G401.6 (cell line): ENCODE measurements at regions not wholly inside any gene's neighbourhood (a gene's known extent, or its start where the extent isn't known, plus 50 kb on each side); places are given as distances from the start of the nearest gene placed in this dataset.
"Not testable (repeated sequence)": the region's sequence is repeated elsewhere in the genome, so short reads cannot be mapped to it uniquely, and the experiment has no call there.

Experiments used
- FAIRE-seq: peaks from 2 replicates; lab custom pipeline; 2012; peaks lifted over from hg19 to GRCh38; lab: Jason Lieb, UNC

DNA sequence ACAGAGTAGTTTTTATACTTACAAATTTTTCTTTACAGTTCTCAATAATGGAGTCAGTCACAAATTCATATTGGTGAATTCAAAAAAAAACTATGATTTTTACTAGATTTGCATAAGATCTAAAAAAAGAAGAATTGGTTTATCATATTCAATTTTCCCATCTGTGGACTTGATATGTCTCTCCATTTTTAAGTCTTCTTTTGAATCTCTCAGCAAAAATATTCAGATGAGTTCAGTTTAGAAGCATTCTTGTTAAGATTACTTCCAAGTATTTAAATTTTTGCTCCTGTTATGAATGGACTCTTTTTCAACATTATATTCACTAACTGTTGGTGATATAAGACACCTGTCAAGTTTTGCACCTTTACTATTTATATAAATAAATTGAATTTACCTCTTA, 360.6 kb upstream of the FLRT2 start:
- no peak for FAIRE-seq

- no peak for FAIRE-seq
Measured at GRCh38 chr14:85172290-85172689, 357.7 kb upstream of the FLRT2 start.

- FAIRE-seq = no peak
Measured at GRCh38 chr14:85172889-85173477, 357.0 kb upstream of the FLRT2 start.

GRCh38 chr14:85175556-85175955, 354.4 kb upstream of the FLRT2 start:
- FAIRE-seq = no peak

GRCh38 chr14:85178864-85179263, 351.1 kb upstream of the FLRT2 start:
- FAIRE-seq = no peak

- no peak for FAIRE-seq
Measured at GRCh38 chr14:85180876-85181275, 349.1 kb upstream of the FLRT2 start.

- FAIRE-seq = no peak
Measured at GRCh38 chr14:85182282-85182681, 347.7 kb upstream of the FLRT2 start.

DNA sequence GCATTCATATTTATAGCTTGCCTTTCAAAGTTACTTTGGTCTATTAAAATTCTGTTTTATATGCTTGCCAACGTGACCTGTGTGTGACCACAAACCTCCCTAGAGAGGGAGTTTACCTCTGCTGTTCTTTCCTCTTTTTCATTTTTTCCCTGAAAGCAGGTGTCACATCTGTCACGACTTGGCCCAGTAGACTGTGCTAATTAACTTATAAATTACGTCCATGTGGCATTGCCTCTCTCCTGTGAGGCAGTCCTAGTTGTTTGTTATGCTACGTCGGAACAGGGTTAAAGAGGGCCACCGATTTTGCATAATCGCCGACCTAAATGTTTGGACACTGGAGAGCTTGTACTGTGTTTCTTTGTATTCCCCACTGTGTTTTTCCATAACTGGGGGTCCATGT, 343.9 kb upstream of the FLRT2 start:
- FAIRE-seq = no peak

GRCh38 chr14:85187521-85187920, 342.4 kb upstream of the FLRT2 start:
- no peak for FAIRE-seq

DNA sequence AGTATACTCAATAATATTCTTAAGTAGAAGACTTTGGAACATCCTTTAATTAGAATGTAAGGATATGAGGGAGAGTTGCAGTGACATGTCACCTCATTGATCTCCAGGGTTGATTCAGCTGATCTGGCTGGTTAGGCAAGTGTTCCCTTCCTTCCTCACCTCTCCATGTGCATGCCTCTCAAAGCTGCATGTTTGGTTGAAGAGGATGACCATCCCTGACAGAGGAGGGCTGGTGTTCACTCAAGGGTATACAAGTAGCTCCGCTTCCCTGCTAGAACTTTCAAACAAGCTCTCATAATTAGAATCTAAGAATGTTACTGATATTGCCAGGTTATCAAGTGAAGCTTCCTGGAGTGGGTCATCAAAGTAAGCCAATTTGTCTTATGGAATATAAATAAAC, 341.1 kb upstream of the FLRT2 start:
- no peak for FAIRE-seq

DNA sequence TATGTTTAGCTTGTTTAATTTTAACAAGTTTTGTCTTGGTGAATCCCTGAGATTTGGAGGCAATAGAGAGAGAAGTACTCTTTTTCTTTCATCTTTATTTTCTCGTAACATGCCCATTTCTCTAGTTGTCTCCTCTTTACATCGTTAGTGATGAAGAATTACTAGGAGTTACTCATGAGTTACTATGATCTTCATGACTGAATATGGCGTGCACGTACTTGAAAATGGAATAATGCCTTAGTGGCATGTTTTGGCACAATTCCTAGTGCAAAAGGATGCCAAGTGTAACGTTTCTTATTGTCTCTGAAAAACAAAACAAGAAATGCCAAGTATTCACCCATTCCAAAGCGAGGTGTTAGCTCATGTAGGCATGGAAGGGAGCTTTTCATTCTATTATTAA, 340.7 kb upstream of the FLRT2 start:
- not testable (repeated sequence) for FAIRE-seq

- no peak for FAIRE-seq
Measured at GRCh38 chr14:85190251-85190650, 339.7 kb upstream of the FLRT2 start.

- no peak for FAIRE-seq
Measured at GRCh38 chr14:85191986-85192385, 338.0 kb upstream of the FLRT2 start.

DNA sequence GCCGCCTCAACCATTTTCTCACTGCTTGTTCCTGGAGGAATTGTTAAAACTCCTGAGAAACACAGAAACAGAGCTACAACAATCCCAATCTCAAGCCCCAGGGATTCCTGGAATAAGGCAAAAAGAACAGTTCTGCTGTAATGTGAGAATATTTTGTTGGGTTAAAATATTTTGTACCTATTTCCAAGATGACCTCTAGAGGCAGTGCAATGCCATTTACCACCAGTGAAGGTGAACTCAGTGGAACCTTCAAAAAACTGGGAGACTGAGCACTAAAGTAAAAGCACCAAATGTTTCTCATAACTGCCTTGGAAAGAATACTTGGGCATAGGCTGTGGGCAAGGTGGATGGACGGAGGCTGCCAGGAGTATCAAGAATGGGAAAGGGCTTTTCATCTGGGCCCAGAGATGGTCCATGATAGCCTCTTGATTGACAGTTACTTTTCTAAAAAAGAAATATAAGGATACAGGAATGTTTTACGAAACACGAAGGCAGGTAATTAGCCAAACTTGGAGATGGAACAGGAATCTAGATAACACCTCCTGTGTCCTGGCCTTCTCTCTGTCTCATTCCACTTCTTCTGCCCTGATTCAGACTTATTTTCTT, 334.0 kb upstream of the FLRT2 start:
- no peak for FAIRE-seq

DNA sequence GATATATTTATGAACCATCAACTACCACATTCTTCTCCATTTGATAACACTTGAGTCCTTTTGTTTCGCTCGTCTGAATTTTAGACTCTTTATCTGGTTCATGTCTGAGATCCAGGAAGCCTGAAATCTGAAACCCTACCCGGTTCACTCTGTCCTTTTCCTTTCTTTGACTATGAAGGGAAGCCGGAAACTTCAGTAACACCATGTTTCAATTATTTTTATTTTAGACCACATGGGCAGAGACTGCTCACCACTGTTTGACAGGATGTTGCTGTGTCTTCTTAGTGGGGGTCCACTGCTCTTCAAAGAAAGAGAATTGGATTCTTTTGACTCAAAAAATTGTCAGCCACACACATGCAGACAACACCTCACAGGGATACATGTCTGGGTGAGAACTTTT, 331.9 kb upstream of the FLRT2 start:
- no peak for FAIRE-seq

DNA sequence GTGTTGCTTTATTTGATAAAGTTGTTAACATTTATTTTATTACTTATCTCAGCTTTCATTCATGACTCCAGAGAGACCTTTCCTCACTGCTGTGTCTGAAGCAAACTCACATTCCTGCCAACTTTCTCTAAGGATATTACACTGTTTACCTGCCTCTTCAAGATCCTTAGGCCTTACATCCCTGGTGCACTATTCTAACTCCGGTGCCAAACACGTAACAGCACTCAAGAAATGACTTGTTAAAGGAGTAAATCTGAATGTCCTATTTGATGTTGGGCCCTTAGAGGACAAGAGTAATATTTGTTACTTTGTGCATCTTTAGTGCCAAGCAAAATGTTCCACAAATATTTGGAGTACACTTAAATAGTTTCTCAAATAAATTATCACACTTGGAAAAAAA, 324.1 kb upstream of the FLRT2 start:
- FAIRE-seq = no peak

- no peak for FAIRE-seq
Measured at GRCh38 chr14:85214471-85214870, 315.5 kb upstream of the FLRT2 start.

DNA sequence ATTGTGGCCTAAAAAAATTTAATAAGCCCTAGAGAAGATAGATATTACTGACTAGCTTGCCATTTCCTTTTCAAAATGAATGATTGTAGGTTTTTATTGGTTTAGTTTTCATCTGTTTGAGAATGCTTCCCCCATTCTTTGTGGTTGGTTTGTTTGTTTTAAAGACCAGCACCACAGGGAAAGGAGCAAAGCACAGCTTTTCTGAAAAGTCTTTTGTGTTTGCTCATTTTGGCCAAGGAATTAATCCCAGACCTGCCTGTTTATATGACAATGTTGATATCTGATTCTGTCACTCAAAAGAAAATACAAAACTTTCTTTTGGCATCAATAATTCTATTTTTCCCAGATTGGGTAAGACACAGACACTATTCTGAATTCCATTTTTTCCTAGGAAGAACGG, 312.5 kb upstream of the FLRT2 start:
- FAIRE-seq = no peak

- no peak for FAIRE-seq
Measured at GRCh38 chr14:85218982-85219381, 311.0 kb upstream of the FLRT2 start.

DNA sequence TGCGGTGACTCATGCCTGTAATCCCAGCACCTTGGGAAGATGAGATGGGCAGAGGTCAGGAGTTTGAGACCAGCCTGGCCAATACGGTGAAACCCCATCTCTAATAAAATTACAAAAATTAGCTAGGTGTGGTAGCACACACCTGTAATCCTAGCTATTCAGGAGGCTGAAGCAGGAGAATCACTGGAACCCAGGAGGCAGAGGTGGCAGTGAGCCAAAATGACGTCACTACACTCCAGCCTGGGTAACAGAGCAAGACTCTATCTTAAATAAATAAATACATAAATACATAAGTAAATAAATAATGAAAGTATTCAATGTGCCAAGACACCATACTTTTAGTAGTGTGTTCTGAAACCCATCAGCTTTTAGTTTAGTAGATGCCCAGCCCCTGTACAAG, 308.1 kb upstream of the FLRT2 start:
- FAIRE-seq = no peak

DNA sequence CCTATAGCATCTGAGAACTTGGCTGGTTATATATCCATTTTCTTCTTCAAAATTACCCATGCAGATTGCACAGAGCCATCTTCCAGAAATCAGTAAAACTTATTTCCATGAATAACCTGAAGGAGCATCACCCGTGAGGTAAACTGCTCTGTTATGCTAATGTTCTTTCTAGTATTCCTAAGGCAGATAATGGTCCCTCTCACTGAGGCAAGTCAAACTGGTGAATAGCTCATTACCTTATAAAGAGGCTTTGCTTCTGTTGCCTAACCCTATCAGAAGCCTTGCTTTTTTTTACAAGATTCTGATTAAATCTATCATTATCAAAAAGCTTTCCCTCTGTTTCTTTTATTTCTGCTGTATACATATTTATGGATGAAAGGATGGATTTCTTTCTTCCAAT, 307.6 kb upstream of the FLRT2 start:
- FAIRE-seq = no peak

DNA sequence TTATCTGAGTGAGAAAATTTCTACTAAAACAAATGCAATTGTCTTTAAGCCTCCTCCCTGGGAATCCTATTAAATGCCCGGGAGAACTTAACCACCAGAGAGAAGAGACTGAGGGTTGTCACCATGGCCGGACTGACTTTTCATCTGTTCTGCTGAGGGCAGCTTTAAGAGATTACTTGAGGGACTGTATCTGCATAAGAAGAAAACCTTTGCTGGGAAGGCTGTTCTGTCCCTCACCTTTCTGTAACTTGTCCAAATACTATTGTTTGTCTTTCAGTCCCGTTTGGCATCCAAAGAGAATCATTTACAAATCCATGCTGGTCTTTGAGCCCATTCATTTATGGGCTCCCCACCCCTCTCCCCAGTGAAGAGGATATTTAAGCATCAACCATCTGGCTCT, 306.3 kb upstream of the FLRT2 start:
- FAIRE-seq = no peak

DNA sequence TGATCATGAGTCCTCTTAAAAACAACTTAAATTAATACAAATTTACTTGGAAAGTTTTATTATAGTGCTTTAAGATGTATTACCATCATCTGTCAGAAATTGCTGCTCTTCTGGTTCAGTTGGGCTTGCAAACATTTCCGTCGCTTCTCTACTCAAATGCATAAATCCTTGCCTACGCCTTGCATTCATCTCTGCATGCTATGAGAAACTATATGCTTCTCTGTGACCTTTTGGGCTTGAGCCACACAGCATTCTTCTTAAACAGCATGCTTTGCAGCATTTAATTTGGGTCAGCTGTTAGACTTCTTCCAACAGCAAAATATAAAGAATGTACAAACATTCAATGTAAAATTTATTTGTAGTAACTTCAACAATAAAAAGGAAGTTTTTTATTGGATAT, 305.7 kb upstream of the FLRT2 start:
- no peak for FAIRE-seq

- FAIRE-seq = no peak
Measured at GRCh38 chr14:85233756-85234155, 296.2 kb upstream of the FLRT2 start.
